ENCODE measurements at regions not wholly inside any gene's neighbourhood (a gene's known extent, or its start where the extent isn't known, plus 50 kb on each side); places are given as distances from the start of the nearest gene placed in this dataset.

DNA sequence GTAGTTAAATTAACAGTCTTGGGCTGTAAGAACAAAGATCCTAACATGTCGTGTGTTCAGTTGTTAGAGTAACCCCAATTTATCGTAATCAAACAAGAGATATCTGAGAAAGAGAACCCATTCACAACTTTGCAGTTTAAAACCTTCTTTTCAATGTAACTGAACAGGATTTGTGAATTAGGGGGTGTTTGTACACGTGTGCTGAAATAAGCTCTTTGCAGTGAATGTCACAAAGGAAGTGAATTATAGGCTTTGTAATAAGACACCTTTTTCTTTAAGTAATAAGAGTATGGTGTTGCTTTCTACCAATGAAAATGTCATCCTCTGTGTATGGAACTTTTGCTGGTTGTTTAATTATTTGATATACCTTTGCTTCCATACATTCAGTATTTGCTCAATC, 114.0 kb downstream of the ALX1 start:
- no peak overlapping the region for H3K9ac ChIP-seq (ENCODE audit: low read length)
- H3K4me1 ChIP-seq (ENCODE audit: low read length) = no peaks in the 10 kb centered on the region
- H3K4me3 ChIP-seq (ENCODE audit: low read length) = no peak overlapping the region
- no peak overlapping the region for H3K4me2 ChIP-seq (ENCODE audit: low read length)
- no peak overlapping the region for H3K27ac ChIP-seq (ENCODE audit: low read length)
- H3K27me3 ChIP-seq (ENCODE audit: low read depth, low read length) = no peaks in the 10 kb centered on the region
- no peaks in the 10 kb centered on the region for H3K79me2 ChIP-seq (ENCODE audit: low read length)
- H3K36me3 ChIP-seq (replicated peaks; ENCODE audit: low read depth, low read length) = no peaks in the 10 kb centered on the region
- H4K20me1 ChIP-seq (ENCODE audit: insufficient read depth, low read length) = no peaks in the 10 kb centered on the region
- no peak overlapping the region for H2AFZ ChIP-seq (ENCODE audit: low read depth, low read length)
- no peaks in the 10 kb centered on the region for H3K9me3 ChIP-seq (ENCODE audit: insufficient read depth, low read length)
- TF ChIP-seq, protein P1, sequence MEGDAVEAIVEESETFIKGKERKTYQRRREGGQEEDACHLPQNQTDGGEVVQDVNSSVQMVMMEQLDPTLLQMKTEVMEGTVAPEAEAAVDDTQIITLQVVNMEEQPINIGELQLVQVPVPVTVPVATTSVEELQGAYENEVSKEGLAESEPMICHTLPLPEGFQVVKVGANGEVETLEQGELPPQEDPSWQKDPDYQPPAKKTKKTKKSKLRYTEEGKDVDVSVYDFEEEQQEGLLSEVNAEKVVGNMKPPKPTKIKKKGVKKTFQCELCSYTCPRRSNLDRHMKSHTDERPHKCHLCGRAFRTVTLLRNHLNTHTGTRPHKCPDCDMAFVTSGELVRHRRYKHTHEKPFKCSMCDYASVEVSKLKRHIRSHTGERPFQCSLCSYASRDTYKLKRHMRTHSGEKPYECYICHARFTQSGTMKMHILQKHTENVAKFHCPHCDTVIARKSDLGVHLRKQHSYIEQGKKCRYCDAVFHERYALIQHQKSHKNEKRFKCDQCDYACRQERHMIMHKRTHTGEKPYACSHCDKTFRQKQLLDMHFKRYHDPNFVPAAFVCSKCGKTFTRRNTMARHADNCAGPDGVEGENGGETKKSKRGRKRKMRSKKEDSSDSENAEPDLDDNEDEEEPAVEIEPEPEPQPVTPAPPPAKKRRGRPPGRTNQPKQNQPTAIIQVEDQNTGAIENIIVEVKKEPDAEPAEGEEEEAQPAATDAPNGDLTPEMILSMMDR (IDR thresholded peaks at IDR 0.05; ENCODE audit: low read depth, low read length) = no peak
- no peak for TF ChIP-seq EZH2phosphoT487 (IDR thresholded peaks at IDR 0.05; ENCODE audit: low read depth)

DNA sequence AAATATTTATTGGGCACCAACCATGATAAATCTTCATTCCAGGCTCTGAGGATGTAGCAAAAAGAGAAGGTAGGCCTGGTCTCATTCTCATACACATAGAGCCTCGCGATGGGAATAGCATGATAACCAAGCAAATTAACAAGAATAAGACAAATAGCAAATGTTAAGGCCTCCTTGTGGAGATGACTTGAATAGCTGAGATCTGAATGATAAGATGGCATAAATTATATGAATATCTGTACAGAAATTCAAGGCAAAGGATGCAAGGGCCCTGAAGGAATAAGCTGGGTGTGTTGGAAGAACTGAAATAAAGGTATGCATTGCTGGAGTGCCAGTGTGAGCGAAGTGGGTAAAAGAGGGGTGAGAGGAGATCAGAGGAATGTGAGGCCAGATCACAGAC, 114.8 kb downstream of the ALX1 start:
- Histone ChIP-seq H3K9me3 (ENCODE audit: insufficient read depth, low read length) (no peaks in the 10 kb centered on the region), H3K9ac (ENCODE audit: low read length) (no peak overlapping the region), H3K4me2 (ENCODE audit: low read length) (no peak overlapping the region), H3K4me1 (ENCODE audit: low read length) (no peaks in the 10 kb centered on the region), H4K20me1 (ENCODE audit: insufficient read depth, low read length) (no peaks in the 10 kb centered on the region), H3K27ac (ENCODE audit: low read length) (no peak overlapping the region), H3K4me3 (ENCODE audit: low read length) (no peak overlapping the region), H3K36me3 (replicated peaks; ENCODE audit: low read depth, low read length) (no peaks in the 10 kb centered on the region), H3K27me3 (ENCODE audit: low read depth, low read length) (no peaks in the 10 kb centered on the region), H3K79me2 (ENCODE audit: low read length) (no peaks in the 10 kb centered on the region), H2AFZ (ENCODE audit: low read depth, low read length) (no peak overlapping the region)
- TF ChIP-seq, protein P1 (IDR thresholded peaks at IDR 0.05; ENCODE audit: low read depth, low read length) = no peak
- TF ChIP-seq EZH2phosphoT487 (IDR thresholded peaks at IDR 0.05; ENCODE audit: low read depth) = no peak

DNA sequence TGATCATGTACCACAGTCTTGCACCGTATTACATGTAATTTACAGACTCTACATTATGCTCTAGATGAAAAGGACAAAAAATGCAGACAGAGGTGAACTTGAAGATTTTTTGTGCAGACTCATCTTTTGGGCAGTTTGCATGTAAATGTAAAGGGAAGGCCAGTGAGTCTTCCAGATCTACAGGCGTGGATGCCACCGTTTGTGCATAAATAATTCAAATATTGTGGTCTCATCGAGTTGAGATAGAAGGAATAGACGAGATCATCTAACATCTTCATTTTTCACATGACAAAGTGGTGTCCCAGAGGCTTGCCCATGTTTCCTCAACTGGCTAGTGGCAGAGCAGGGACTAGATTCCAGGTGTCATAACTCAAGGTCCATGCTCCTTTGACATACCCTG, 125.2 kb downstream of the ALX1 start:
- Histone ChIP-seq H3K4me1 (ENCODE audit: low read length) (no peaks in the 10 kb centered on the region), H3K9me3 (ENCODE audit: insufficient read depth, low read length) (no peaks in the 10 kb centered on the region), H4K20me1 (ENCODE audit: insufficient read depth, low read length) (no peaks in the 10 kb centered on the region), H3K36me3 (replicated peaks; ENCODE audit: low read depth, low read length) (no peaks in the 10 kb centered on the region), H3K79me2 (ENCODE audit: low read length) (no peaks in the 10 kb centered on the region), H3K27me3 (ENCODE audit: low read depth, low read length) (no peaks in the 10 kb centered on the region), H3K9ac (ENCODE audit: low read length) (no peak overlapping the region), H3K27ac (ENCODE audit: low read length) (no peak overlapping the region), H3K4me2 (ENCODE audit: low read length) (no peak overlapping the region), H2AFZ (ENCODE audit: low read depth, low read length) (no peak overlapping the region), H3K4me3 (ENCODE audit: low read length) (no peak overlapping the region)
- TF ChIP-seq EZH2phosphoT487 (IDR thresholded peaks at IDR 0.05; ENCODE audit: low read depth) = no peak
- TF ChIP-seq, protein P1 (IDR thresholded peaks at IDR 0.05; ENCODE audit: low read depth, low read length) = no peak

DNA sequence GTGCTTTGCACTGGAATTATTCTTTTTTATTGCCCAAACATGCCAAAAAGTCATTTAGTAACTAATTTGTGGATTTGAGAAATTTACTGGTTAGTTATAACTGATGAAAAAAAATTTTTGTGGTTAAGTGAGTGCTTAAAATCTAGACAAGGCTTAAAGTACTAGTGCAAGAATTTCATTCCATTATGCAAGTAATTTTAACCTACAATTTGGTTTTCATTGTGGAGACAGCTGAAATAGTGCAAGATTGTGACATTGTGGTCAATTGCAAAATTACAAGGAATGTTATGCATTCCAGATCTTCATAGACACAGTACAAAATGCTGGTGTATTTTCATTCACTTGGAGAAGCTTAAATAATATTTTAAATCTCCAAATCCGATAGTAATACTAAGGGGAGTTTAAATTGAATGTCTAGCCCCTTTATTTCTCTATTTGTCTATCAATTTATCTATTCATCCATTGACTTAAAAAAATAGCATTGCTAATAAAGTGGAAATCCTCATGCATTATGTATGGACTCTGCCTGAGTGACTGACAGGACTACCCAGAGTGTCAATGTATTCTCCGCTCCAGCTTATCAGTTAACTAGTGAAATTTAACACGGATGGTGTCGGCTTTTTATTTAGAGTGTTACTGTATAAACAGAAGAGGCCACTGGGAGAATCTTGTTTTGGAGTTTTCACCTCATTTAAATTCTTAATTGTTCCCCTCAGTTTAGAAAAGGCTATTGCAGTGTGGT, 125.9 kb downstream of the ALX1 start:
- H3K9ac ChIP-seq (ENCODE audit: low read length) = no peak overlapping the region
- H3K27me3 ChIP-seq (ENCODE audit: low read depth, low read length) = no peaks in the 10 kb centered on the region
- H4K20me1 ChIP-seq (ENCODE audit: insufficient read depth, low read length) = no peaks in the 10 kb centered on the region
- no peaks in the 10 kb centered on the region for H3K79me2 ChIP-seq (ENCODE audit: low read length)
- no peak overlapping the region for H3K4me2 ChIP-seq (ENCODE audit: low read length)
- no peak overlapping the region for H3K4me3 ChIP-seq (ENCODE audit: low read length)
- no peak overlapping the region for H3K27ac ChIP-seq (ENCODE audit: low read length)
- no peaks in the 10 kb centered on the region for H3K36me3 ChIP-seq (replicated peaks; ENCODE audit: low read depth, low read length)
- no peaks in the 10 kb centered on the region for H3K9me3 ChIP-seq (ENCODE audit: insufficient read depth, low read length)
- TF ChIP-seq EZH2phosphoT487 (IDR thresholded peaks at IDR 0.05; ENCODE audit: low read depth) = no peak
- TF ChIP-seq, protein P1 (IDR thresholded peaks at IDR 0.05; ENCODE audit: low read depth, low read length) = no peak
- H2AFZ ChIP-seq (ENCODE audit: low read depth, low read length) = no peak overlapping the region
- H3K4me1 ChIP-seq (ENCODE audit: low read length) = no peaks in the 10 kb centered on the region
